ENCODE measurements at regions not wholly inside any gene's neighbourhood (a gene's known extent, or its start where the extent isn't known, plus 50 kb on each side); places are given as distances from the start of the nearest gene placed in this dataset.

DNA sequence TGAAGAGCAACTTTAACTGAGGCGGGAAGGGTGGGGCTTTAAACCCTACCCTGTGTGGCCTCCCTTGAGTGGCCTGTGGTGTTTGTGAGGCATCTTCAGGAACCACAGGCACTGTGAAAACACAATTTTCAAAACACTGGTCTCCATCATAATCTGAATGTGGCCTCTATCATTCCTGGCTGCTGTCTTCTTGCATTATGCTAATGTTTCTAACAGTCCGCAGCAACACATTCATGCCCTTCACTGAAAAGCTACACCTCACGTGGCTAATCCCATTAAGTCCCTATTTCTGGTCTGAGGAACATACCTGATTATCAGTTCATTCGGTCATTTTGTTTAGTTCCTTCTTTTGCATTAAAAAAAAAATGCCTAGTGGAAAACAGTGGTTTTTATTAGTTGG, 94.6 kb downstream of the F11 start:
- DNase-seq (ENCODE audit: low read depth) = no peak

DNA sequence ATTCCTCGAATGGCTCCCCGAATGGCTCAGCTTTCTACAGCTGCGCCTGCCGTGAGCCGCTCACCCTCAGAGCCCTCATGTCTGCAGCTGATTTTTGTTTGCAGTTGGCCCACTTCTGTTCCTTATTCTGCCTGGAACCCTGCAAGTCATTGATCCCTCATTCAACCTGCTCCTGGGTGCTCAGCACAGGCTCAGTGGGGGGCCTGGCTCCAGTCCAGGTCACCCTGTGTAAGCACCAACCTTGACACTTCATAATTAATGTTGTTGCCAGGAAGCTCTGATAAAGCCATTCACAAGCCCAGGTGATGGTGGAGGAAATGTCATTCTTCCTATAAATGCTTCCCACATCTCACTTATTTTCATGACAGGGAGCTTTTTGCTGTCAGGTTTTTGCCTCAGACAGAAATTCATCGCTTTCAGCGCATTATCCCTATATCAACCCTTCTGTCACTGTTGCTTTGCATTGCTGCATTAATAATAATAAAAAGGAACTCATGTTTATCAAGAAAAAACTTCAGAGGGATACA, 85.7 kb downstream of the F11 start:
- DNase-seq (ENCODE audit: low read depth) = no peak

DNA sequence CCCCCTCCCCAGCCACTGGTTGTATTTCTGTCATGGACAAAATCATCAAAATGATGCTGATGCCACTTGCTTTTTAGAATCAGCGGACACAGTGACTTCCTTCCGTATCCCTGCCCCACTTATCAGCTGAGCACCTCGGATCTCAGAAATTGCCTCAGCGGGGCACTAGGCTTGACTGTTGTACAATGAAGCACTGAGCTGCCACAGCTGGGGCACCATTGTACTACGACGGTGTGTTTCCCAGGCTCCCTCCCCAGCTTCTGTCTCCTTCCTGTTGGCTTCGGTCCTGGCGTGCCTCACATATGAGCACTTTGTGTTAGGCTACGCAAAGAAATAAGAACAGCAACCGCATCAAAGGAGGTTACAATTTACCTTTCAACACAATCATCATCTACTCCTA, 82.4 kb downstream of the F11 start:
- no peak for DNase-seq (ENCODE audit: low read depth)

DNA sequence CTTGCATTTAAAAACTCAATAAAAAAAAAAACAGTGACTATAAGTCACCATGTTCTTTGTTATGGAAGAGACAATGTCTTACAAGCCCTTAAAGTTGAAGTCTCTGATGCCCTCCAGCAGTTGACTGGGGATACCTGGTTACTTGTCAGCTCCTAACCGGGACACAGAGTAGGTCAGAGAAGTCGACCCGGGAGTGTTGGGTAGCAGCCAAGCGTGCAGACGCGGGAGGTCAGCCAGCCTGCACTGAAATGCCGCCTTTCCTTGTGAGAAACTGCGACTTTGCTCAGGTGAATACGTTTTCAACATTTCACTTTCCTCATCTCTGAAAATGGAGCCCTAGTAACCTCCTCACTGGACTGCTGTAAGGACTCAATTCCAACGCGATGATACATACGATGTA, 81.8 kb downstream of the F11 start:
- no peak for DNase-seq (ENCODE audit: low read depth)

DNA sequence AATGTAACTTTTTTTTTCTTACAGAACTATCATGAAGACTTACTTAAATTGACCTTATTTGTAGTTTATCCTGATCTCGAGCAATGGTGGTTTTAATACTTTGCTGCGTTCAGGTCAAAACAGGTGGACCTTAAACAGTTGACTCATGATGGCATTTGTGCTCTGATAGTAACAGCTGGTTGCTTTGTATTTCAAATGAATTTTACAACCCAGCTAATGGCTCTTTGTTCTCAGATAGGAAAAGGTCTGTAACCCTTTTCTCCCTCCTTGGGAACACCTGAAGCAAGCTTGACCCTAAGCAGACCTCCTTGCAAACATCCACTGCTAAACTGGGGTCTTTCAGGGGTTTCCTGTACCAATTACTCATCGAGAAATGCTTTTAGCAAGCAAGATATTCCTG, 79.2 kb downstream of the F11 start:
- no peak for DNase-seq (ENCODE audit: low read depth)

DNA sequence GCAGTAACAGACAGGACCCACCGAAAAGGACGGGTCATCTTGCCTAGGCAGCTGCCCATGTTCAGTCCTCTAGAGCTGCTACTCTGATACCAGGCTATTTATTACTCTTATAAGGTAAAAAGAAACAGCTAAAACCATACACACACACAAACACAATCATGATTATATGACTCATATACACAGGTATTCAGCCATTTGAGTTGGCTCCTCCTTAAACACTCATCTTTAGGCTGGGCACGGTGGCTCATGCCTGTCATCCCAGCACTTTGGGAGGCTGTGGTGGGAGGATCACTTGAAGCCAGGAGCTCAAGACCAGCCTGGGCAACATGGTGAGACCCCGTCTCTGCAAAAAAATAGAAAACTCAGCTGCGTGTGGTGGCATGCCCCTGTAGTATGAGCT, 76.6 kb downstream of the F11 start:
- DNase-seq (ENCODE audit: low read depth) = no peak

DNA sequence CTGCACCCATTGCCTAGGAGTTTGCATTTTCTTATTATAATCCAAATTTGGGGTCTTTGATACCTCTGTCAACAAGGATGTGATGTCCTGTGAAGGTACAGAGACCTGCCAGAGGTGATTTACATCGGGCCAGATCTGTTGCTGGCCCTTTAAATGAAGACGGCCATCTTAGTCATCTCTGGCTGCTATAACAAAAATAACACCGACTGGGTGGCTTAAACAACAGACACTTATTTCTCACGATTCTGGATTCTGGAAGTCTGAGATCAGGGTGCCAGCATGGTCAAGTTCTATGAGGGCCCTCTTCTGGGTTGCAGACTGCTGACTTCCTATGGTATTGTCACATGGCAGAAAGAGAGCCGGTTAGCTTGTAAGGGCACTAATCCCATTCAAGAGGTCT, 75.7 kb downstream of the F11 start:
- no peak for DNase-seq (ENCODE audit: low read depth)
